SJCRH30 (cell line): ENCODE measurements at regions not wholly inside any gene's neighbourhood (a gene's known extent, or its start where the extent isn't known, plus 50 kb on each side); places are given as distances from the start of the nearest gene placed in this dataset.
A peak's percentile ranks its signal among the peaks of the same experiment; 100 is the strongest.

Source experiments
- DNase-seq, 2 experiments: peaks; one replicate each; pipeline ENCODE4 v3.0.0-alpha.2; 2015 to 2020
- H3K27ac ChIP-seq: fragments of 250-450 bp; sonication (Bioruptor Pico); 2 replicates; pipeline ENCODE4 v1.5.1; 2020; ENCODE audit warnings: mild to moderate bottlenecking, moderate library complexity
- H3K27me3 ChIP-seq: fragments of 250-450 bp; sonication (Bioruptor Pico); 2 replicates; pipeline ENCODE4 v1.5.1; 2020; ENCODE audit warnings: mild to moderate bottlenecking, moderate library complexity
- H3K36me3 ChIP-seq: fragments of 250-450 bp; sonication (Bioruptor Pico); 2 replicates; pipeline ENCODE4 v1.5.1; 2020; ENCODE audit warnings: mild to moderate bottlenecking, moderate library complexity
- H3K4me1 ChIP-seq: fragments of 250-450 bp; sonication (Bioruptor Pico); 2 replicates; pipeline ENCODE4 v1.5.1; 2020; ENCODE audit warnings: mild to moderate bottlenecking, moderate library complexity
- H3K4me3 ChIP-seq: fragments of 250-450 bp; sonication (Bioruptor Pico); 2 replicates; pipeline ENCODE4 v1.5.1; 2020; ENCODE audit warnings: mild to moderate bottlenecking, moderate library complexity
- H3K9me3 ChIP-seq: fragments of 250-450 bp; sonication (Bioruptor Pico); replicated peaks from 2 replicates; pipeline ENCODE4 v1.5.1; 2020; ENCODE audit warnings: mild to moderate bottlenecking, moderate library complexity

GRCh38 chr1:164177118-164177517 lies 381.9 kb upstream of the PBX1 start:
- DNase-seq, result no peak
- H3K4me1 ChIP-seq, result no peaks in the 10 kb centered on the region
- no peak overlapping the region for H3K27ac ChIP-seq
- H3K9me3 ChIP-seq, result no peaks in the 10 kb centered on the region; the same call in 1 of the 2 replicates
- no peaks in the 10 kb centered on the region for H3K36me3 ChIP-seq
- H3K4me3 ChIP-seq, result no peak overlapping the region
- no peaks in the 10 kb centered on the region for H3K27me3 ChIP-seq

- Histone ChIP-seq H3K36me3 (no peaks in the 10 kb centered on the region), H3K4me3 (no peak overlapping the region), H3K4me1 (no peaks in the 10 kb centered on the region), H3K27ac (no peak overlapping the region), H3K9me3 (no peaks in the 10 kb centered on the region; the same call in 1 of the 2 replicates), H3K27me3 (no peaks in the 10 kb centered on the region)
- no peak for DNase-seq
These were observed 378.2 kb upstream of the PBX1 start for GRCh38 chr1:164180824-164181223.

DNA sequence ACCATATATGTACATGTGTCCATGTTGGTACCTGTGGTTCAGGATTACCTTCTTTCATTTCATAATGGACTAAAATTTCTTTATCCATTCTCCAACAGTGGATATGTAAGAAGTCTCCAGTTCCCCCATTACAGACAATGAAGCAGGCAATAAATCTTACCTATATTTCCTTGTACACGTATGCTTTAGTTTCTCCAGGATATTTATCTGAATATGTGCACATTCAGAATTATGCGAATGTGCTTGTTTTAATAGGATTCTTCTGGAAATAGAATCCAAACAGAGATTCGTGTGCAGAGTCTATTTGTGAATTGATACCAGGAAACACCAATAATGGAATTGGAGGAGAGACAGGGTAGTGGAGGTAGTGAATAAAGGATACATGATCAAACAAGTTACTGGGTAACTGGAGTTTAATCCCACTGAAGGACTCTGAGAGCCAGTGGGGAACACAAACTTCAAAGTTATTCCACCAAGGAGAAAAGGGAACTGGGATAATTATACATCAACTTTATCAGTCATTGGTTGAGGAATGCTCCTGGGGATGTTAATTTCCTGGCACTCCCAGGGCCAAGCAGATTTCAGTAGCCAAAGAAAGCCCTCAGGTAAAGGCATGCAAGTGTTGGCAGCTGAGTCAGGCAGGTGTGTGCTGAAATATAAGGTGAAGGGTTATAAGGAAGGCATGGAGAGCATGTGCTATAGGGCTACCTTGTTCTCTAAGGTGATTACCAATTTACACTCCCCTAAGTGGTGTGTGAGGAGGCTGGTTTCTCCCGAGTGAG lies 374.9 kb upstream of the PBX1 start:
- DNase-seq, result no peak
- no peaks in the 10 kb centered on the region for H3K27me3 ChIP-seq
- H3K27ac ChIP-seq, result no peak overlapping the region
- no peak overlapping the region for H3K4me3 ChIP-seq
- H3K4me1 ChIP-seq, result no peaks in the 10 kb centered on the region
- no peaks in the 10 kb centered on the region; the same call in 1 of the 2 replicates for H3K9me3 ChIP-seq
- H3K36me3 ChIP-seq, result no peaks in the 10 kb centered on the region

- H3K4me3 ChIP-seq, result no peak overlapping the region
- no peak for DNase-seq
- H3K27ac ChIP-seq, result no peak overlapping the region
- H3K9me3 ChIP-seq, result no peaks in the 10 kb centered on the region
- no peaks in the 10 kb centered on the region for H3K27me3 ChIP-seq
- H3K36me3 ChIP-seq, result no peaks in the 10 kb centered on the region
- no peaks in the 10 kb centered on the region for H3K4me1 ChIP-seq
These were observed 372.1 kb upstream of the PBX1 start for GRCh38 chr1:164186881-164187280.

- Histone ChIP-seq H3K27ac (no peak overlapping the region), H3K9me3 (no peaks in the 10 kb centered on the region), H3K27me3 (no peaks in the 10 kb centered on the region), H3K4me3 (no peak overlapping the region), H3K4me1 (no peaks in the 10 kb centered on the region), H3K36me3 (no peaks in the 10 kb centered on the region)
- no peak for DNase-seq
These were observed 370.5 kb upstream of the PBX1 start for GRCh38 chr1:164188497-164188896.

GRCh38 chr1:164191191-164191590 lies 367.8 kb upstream of the PBX1 start:
- H3K4me1 ChIP-seq, result no peaks in the 10 kb centered on the region
- H3K4me3 ChIP-seq, result no peak overlapping the region
- H3K27me3 ChIP-seq, result no peaks in the 10 kb centered on the region
- no peaks in the 10 kb centered on the region for H3K9me3 ChIP-seq
- no peak overlapping the region for H3K27ac ChIP-seq
- H3K36me3 ChIP-seq, result no peaks in the 10 kb centered on the region
- DNase-seq, result no peak

GRCh38 chr1:164210211-164210739 lies 348.7 kb upstream of the PBX1 start:
- H3K9me3 ChIP-seq, result no peaks in the 10 kb centered on the region
- H3K27ac ChIP-seq, result no peak overlapping the region
- H3K4me3 ChIP-seq, result no peak overlapping the region
- no peaks in the 10 kb centered on the region for H3K36me3 ChIP-seq
- no peaks in the 10 kb centered on the region for H3K4me1 ChIP-seq
- DNase-seq, result no peak
- no peaks in the 10 kb centered on the region for H3K27me3 ChIP-seq

GRCh38 chr1:164223378-164223777 lies 335.6 kb upstream of the PBX1 start:
- Histone ChIP-seq H3K36me3 (no peaks in the 10 kb centered on the region), H3K4me1 (no peaks in the 10 kb centered on the region), H3K4me3 (no peak overlapping the region), H3K27me3 (no peaks in the 10 kb centered on the region), H3K9me3 (no peaks in the 10 kb centered on the region), H3K27ac (no peak overlapping the region)
- DNase-seq, result no peak

DNA sequence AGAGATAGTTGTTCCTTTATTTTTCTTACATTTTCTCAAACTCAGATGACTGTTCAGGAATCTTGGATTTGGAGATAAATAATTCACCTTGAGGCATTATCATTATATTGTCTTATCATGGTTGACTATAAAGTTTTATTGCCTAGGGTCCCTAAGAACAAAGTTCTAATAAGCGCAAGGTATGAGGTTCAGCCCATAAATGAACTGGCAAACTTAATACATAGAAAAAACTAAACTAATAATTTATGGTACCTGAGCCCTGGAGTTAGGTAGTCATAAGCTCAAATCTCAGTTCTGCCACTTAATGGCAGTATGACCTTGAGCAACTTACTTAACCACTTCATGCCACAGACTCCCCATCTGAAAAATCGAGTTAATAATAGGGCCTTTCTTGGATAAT lies 334.0 kb upstream of the PBX1 start:
- H3K36me3 ChIP-seq, result no peaks in the 10 kb centered on the region
- DNase-seq, result no peak
- H3K9me3 ChIP-seq, result no peaks in the 10 kb centered on the region
- no peak overlapping the region for H3K27ac ChIP-seq
- H3K4me3 ChIP-seq, result no peak overlapping the region
- H3K27me3 ChIP-seq, result no peaks in the 10 kb centered on the region
- H3K4me1 ChIP-seq, result no peaks in the 10 kb centered on the region

- no peak for DNase-seq
These were observed 332.0 kb upstream of the PBX1 start for GRCh38 chr1:164226977-164227376.

DNA sequence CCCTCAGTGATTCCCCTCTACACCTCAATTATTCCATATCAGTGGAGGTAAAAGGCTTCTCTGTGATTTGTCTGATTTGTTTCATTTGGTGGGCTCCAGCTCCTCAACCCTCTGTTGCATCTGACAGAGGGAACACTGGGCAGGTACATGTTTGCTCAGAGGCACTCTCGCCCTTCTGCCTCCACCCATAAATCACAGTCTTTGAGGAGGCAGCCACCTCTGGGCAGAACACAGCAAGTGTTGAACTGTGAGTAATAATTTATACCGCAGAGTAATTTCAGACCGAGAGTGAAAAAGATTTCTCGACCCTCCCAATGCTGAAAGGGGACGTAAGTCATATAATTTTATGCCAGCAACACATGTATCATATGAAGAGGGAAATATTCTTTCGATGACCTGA lies 330.1 kb upstream of the PBX1 start:
- no peak overlapping the region for H3K27ac ChIP-seq
- H3K36me3 ChIP-seq, result no peaks in the 10 kb centered on the region
- no peaks in the 10 kb centered on the region for H3K9me3 ChIP-seq

More at GRCh38 chr1:164226977-164227376, 332.0 kb upstream of the PBX1 start:
- H3K4me3 ChIP-seq, result no peak overlapping the region
- H3K4me1 ChIP-seq, result no peaks in the 10 kb centered on the region
- H3K36me3 ChIP-seq, result no peaks in the 10 kb centered on the region
- no peak overlapping the region for H3K27ac ChIP-seq
- H3K9me3 ChIP-seq, result no peaks in the 10 kb centered on the region
- H3K27me3 ChIP-seq, result no peaks in the 10 kb centered on the region

GRCh38 chr1:164233149-164233548 lies 325.8 kb upstream of the PBX1 start:
- DNase-seq, result no peak
- H3K9me3 ChIP-seq, result no peaks in the 10 kb centered on the region
- H3K27ac ChIP-seq, result no peak overlapping the region
- no peaks in the 10 kb centered on the region for H3K4me1 ChIP-seq
- no peaks in the 10 kb centered on the region for H3K27me3 ChIP-seq
- H3K4me3 ChIP-seq, result no peak overlapping the region
- no peaks in the 10 kb centered on the region for H3K36me3 ChIP-seq

More for the DNA sequence above, 330.1 kb upstream of the PBX1 start:
- Histone ChIP-seq H3K4me3 (no peak overlapping the region), H3K4me1 (no peaks in the 10 kb centered on the region), H3K27me3 (no peaks in the 10 kb centered on the region)
- no peak for DNase-seq

- no peak overlapping the region for H3K27ac ChIP-seq
- peak; percentile 4 to 18 for DNase-seq
- no peaks in the 10 kb centered on the region for H3K4me1 ChIP-seq
- H3K27me3 ChIP-seq, result no peaks in the 10 kb centered on the region
- H3K4me3 ChIP-seq, result no peak overlapping the region
- no peaks in the 10 kb centered on the region for H3K36me3 ChIP-seq
- H3K9me3 ChIP-seq, result no peaks in the 10 kb centered on the region
These were observed 318.9 kb upstream of the PBX1 start for GRCh38 chr1:164240081-164240480.

DNA sequence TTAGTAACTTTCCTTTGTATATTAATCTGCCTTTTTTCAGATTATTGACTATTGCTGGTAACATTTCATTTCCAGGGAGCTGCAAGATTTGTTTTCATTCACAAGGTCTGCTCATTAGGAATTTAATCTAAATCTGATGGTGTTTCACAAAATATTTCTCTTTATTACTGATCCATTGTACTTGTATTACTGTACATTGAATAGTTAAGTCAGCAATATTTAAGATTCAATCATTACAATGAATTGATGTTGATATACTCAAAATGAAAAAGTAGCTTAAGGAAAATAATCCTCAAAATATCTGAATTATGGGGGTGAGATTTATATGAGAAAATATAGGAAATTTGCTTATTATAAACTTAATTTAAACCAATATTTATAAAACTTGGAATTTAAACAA lies 308.6 kb upstream of the PBX1 start:
- H3K27me3 ChIP-seq, result no peaks in the 10 kb centered on the region
- H3K36me3 ChIP-seq, result no peaks in the 10 kb centered on the region
- no peak overlapping the region for H3K27ac ChIP-seq
- DNase-seq, result no peak
- no peaks in the 10 kb centered on the region for H3K9me3 ChIP-seq
- H3K4me1 ChIP-seq, result no peaks in the 10 kb centered on the region
- H3K4me3 ChIP-seq, result no peak overlapping the region

GRCh38 chr1:164256456-164256855 lies 302.5 kb upstream of the PBX1 start:
- DNase-seq, result no peak
- Histone ChIP-seq H3K9me3 (no peaks in the 10 kb centered on the region), H3K27ac (no peak overlapping the region), H3K4me3 (no peak overlapping the region), H3K27me3 (no peaks in the 10 kb centered on the region), H3K4me1 (peaks cover 7% of the 10 kb centered on the region; the same call in 1 of the 2 replicates), H3K36me3 (no peaks in the 10 kb centered on the region)
